NCI-H2171 (cell line): ENCODE measurements at regions not wholly inside any gene's neighbourhood (a gene's known extent, or its start where the extent isn't known, plus 50 kb on each side); places are given as distances from the start of the nearest gene placed in this dataset.

ENCODE experiments used
- DNase-seq: peaks from one replicate; lab custom pipeline; 2025; lab: John Stamatoyannopoulos, UW

- no peak for DNase-seq
Measured at GRCh38 chr16:85376292-85377095, 236.6 kb upstream of the GSE1 start.

GRCh38 chr16:85377388-85378144 lies 235.6 kb upstream of the GSE1 start:
- no peak for DNase-seq

DNA sequence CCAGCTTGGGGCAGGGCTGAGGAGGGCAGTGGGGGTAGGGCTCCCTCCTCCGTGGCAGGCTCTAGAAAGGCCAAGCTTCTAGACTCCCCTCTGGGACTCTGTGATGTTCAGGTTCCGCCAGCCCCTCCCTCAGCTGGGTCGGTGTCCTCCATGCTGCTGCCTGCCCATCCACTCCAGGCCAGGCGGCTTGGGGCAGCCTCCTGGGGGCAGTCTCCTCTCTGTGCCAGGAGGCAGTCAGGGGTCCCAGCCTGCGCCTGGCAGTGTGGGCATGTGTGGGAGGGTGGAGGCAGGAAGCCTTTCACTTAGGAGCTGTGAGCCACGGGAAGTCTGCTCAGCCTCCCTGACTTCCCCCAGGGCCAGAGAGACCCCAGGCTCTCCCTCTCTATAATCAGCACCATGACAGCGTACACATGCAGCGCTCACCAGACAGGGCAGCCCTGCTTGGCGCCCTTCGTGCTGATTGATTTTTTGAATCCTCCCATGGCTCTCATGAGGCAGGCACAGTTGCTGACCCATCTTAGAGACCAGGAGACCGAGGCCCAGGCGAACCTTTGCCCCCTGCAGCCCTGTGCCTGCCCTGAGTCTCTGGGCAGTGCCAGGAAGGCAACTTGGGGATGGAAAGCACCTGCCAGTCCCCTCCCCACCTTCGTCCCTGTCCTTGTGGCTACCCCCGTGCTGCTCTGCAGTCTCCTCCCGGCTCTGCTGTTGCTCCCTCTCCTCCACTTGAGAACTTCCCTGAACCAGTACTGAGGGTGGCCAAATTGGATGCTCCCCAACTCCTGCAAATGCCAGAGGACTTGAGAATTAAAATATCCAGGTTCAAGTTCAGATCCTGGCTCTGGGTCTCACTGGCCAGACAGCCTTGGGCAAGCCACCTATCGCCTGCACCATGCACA lies 234.7 kb upstream of the GSE1 start:
- DNase-seq, result no peak

GRCh38 chr16:85379041-85380001 lies 233.8 kb upstream of the GSE1 start:
- no peak for DNase-seq

- DNase-seq, result no peak
Measured at GRCh38 chr16:85380002-85380395, 233.1 kb upstream of the GSE1 start.

- DNase-seq, result no peak
Measured at GRCh38 chr16:85380905-85381737, 232.0 kb upstream of the GSE1 start.

GRCh38 chr16:85381738-85382592 lies 231.2 kb upstream of the GSE1 start:
- DNase-seq, result no peak

GRCh38 chr16:85382717-85383118 lies 230.4 kb upstream of the GSE1 start:
- no peak for DNase-seq

DNA sequence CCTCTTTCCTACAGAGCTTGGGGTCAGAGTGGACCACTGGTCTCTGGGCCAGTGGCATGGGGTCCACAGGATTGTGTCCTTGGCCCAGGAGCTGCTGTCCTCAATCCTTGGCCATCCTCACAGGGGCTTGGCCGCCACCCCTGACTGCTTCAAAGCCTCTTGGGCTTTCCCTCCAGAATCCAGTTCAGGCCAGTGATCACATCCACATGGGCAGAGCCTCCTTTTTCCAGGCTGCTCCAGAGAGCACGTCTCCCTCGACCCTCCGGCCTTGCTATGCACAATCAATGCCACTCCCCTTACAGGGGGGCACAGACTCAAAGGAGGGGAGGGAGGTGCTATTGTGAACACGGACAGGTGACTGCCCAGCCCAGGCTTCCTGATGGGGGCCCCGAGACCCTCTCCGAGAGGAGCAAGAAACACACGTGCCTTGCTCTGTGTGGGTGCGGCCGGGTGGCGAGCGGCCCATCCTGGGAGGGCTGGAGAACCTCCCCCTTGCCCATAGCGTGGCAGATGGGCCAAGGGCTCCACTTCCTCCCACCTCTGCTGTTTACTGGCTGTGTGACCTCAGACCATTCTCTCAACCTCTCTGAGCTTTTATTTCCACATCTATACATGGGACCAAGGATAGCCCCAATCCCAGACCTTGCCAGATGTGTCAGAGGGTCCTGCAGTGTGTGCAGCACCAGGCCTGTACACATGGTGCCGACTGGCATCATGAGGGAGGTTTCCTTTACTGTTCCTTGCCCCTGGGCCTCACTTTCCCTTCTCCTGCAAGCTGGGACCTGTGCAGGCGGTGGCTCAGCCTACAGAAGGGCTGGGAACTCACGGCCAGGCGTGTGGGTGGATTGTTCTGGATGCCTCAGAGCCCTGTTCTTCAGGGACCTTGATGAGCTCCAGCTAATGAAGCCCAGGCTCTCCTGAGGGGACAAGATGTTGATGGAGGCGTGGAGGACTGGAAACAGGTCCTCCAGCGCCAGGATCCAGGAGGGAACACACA lies 229.0 kb upstream of the GSE1 start:
- DNase-seq, result no peak

DNA sequence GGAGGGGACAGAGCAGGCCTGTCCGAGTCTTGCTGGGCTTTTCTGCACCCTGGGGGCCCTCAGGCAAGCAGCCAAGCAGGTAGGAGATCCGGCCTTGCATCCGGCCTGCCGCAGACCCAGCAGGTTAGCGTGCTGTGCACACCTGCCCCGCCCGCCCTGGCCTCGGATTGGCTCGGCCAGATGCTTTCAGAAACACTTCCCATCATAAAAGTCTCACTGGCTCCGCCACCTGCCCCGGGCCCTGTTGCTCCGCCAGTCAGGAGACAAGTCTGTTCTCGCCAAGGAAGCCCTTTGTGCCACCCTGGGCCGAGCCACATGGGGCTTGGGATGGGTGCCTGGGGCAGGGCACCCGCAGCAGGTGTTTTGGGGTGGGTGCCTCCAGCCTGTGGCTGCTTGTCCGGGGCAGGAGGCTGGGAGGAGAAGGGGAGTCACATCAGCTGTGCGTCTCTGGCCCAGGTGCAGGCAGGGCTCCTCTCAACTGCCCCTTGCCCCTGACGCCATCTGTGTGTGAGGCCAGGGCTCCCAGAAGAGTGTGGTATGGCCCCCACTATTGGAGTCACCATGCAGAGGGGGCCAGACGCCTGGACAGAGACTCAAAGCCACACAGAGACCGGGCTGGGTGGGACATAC lies 228.2 kb upstream of the GSE1 start:
- peak; percentile 93 for DNase-seq

DNA sequence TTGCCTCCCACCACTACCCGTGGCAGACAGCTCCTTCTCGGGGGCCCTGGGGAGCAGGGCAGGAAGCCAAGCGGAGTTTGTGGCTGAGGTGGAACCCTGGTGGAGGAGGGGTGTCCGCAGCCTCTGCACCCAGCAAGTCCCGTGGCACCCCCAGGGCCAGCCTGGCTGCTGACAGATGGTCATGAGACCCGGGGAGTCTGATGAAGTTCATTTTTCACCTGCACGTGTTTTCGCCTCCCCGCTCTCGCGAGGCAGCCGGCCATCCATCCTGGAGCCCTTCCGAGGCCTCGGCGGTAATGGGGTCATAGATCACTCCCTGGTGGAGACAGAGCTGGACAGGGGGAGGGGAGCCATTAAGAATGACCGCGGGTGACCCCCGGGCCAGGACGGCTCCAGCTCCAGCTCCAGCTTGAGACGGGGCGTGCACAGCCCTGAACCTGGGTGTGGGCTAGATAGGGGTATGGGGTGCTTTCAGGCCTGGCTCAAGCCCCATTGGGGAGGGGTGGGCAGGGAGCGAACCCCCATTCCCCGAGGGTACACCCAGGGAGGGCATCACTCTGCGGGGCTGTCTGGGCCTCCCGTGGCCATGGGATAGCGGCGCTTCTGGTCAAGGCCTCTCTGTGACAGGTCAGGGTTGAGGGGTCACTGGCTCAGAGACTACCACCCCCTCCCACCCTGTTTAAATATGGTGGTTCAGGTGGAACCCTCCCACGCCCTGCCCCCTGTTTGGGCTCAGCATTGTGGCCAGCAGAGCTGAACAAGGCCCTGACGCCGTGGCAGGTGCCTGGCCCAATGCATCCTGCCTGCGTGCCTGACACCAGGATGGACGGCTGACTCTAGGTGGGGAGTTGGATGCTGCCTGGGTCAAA lies 227.4 kb upstream of the GSE1 start:
- DNase-seq, result peak; percentile 49

GRCh38 chr16:85386467-85387170 lies 226.5 kb upstream of the GSE1 start:
- no peak for DNase-seq

- DNase-seq, result no peak
Measured at GRCh38 chr16:85387171-85387507, 226.0 kb upstream of the GSE1 start.

- no peak for DNase-seq
Measured at GRCh38 chr16:85387731-85388295, 225.3 kb upstream of the GSE1 start.

- no peak for DNase-seq
Measured at GRCh38 chr16:85389679-85390470, 223.2 kb upstream of the GSE1 start.
